ENCODE measurements at regions not wholly inside any gene's neighbourhood (a gene's known extent, or its start where the extent isn't known, plus 50 kb on each side); places are given as distances from the start of the nearest gene placed in this dataset.

DNA sequence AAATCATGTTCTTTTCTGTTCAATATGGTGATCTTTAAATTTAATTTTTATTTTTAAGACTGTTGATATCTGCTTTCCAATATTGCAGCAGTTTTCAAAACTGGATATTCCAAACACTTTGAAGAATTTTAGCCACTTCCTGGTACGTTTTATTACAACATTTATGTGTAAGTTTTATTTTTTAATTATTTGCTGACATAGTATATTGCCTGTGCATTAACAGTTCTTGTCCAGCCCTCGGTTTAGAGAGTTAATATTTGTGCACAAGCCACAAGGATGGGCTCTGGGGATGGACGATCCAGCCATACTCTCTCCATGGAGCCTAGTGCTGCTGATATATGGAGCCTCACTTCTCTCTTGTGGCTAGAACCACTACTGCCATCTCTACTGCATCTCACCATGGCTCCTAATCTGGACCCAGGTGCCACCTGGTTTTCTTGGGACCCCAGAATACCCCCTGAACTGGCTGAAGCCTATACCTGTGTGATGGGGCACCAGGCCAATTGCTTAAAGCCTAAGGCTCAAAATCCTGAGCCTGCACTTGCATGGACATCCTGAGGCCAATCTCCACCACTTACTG, 262.5 kb downstream of the RASSF9 start (continued):
- TF ChIP-seq, protein P1, sequence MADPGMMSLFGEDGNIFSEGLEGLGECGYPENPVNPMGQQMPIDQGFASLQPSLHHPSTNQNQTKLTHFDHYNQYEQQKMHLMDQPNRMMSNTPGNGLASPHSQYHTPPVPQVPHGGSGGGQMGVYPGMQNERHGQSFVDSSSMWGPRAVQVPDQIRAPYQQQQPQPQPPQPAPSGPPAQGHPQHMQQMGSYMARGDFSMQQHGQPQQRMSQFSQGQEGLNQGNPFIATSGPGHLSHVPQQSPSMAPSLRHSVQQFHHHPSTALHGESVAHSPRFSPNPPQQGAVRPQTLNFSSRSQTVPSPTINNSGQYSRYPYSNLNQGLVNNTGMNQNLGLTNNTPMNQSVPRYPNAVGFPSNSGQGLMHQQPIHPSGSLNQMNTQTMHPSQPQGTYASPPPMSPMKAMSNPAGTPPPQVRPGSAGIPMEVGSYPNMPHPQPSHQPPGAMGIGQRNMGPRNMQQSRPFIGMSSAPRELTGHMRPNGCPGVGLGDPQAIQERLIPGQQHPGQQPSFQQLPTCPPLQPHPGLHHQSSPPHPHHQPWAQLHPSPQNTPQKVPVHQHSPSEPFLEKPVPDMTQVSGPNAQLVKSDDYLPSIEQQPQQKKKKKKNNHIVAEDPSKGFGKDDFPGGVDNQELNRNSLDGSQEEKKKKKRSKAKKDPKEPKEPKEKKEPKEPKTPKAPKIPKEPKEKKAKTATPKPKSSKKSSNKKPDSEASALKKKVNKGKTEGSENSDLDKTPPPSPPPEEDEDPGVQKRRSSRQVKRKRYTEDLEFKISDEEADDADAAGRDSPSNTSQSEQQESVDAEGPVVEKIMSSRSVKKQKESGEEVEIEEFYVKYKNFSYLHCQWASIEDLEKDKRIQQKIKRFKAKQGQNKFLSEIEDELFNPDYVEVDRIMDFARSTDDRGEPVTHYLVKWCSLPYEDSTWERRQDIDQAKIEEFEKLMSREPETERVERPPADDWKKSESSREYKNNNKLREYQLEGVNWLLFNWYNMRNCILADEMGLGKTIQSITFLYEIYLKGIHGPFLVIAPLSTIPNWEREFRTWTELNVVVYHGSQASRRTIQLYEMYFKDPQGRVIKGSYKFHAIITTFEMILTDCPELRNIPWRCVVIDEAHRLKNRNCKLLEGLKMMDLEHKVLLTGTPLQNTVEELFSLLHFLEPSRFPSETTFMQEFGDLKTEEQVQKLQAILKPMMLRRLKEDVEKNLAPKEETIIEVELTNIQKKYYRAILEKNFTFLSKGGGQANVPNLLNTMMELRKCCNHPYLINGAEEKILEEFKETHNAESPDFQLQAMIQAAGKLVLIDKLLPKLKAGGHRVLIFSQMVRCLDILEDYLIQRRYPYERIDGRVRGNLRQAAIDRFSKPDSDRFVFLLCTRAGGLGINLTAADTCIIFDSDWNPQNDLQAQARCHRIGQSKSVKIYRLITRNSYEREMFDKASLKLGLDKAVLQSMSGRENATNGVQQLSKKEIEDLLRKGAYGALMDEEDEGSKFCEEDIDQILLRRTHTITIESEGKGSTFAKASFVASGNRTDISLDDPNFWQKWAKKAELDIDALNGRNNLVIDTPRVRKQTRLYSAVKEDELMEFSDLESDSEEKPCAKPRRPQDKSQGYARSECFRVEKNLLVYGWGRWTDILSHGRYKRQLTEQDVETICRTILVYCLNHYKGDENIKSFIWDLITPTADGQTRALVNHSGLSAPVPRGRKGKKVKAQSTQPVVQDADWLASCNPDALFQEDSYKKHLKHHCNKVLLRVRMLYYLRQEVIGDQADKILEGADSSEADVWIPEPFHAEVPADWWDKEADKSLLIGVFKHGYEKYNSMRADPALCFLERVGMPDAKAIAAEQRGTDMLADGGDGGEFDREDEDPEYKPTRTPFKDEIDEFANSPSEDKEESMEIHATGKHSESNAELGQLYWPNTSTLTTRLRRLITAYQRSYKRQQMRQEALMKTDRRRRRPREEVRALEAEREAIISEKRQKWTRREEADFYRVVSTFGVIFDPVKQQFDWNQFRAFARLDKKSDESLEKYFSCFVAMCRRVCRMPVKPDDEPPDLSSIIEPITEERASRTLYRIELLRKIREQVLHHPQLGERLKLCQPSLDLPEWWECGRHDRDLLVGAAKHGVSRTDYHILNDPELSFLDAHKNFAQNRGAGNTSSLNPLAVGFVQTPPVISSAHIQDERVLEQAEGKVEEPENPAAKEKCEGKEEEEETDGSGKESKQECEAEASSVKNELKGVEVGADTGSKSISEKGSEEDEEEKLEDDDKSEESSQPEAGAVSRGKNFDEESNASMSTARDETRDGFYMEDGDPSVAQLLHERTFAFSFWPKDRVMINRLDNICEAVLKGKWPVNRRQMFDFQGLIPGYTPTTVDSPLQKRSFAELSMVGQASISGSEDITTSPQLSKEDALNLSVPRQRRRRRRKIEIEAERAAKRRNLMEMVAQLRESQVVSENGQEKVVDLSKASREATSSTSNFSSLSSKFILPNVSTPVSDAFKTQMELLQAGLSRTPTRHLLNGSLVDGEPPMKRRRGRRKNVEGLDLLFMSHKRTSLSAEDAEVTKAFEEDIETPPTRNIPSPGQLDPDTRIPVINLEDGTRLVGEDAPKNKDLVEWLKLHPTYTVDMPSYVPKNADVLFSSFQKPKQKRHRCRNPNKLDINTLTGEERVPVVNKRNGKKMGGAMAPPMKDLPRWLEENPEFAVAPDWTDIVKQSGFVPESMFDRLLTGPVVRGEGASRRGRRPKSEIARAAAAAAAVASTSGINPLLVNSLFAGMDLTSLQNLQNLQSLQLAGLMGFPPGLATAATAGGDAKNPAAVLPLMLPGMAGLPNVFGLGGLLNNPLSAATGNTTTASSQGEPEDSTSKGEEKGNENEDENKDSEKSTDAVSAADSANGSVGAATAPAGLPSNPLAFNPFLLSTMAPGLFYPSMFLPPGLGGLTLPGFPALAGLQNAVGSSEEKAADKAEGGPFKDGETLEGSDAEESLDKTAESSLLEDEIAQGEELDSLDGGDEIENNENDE (IDR thresholded peaks at IDR 0.05; ENCODE audit: insufficient replicate concordance, low read length), result no peak
- no peak for TF ChIP-seq CTBP2 (IDR thresholded peaks at IDR 0.05; ENCODE audit: borderline replicate concordance, insufficient read depth, insufficient read length, low read length)
- no peak for TF ChIP-seq CEBPB (IDR thresholded peaks at IDR 0.05; ENCODE audit: low read depth, low read length)
- no peak for TF ChIP-seq POU5F1 (IDR thresholded peaks at IDR 0.05; ENCODE audit: low read depth, low read length)
- TF ChIP-seq BACH1 (IDR thresholded peaks at IDR 0.05; ENCODE audit: low read length), result no peak
